OCI-LY1 (cell line): ENCODE measurements at regions not wholly inside any gene's neighbourhood (a gene's known extent, or its start where the extent isn't known, plus 50 kb on each side); places are given as distances from the start of the nearest gene placed in this dataset.

ENCODE experiments used
- H2AFZ ChIP-seq: fragments of 200-600 bp; sonication (generic), shearing (Covaris generic); 2 replicates; pipeline ENCODE4 v1.6.0; 2014; ENCODE audit warnings: antibody characterized with exemption, mild to moderate bottlenecking, low read length
- H3F3A ChIP-seq: fragments of 200-600 bp; sonication (generic), shearing (Covaris generic); 2 replicates; pipeline ENCODE4 v1.6.0; 2014; ENCODE audit warnings: mild to moderate bottlenecking, antibody characterized with exemption, low read length, moderate library complexity; ENCODE audit not compliant: insufficient read depth
- H3K27ac ChIP-seq: fragments of 200-600 bp; sonication (generic); 2 replicates; pipeline ENCODE4 v1.5.1; 2014; ENCODE audit warnings: low read length, mixed run types, mild to moderate bottlenecking, low read depth; ENCODE audit not compliant: poor library complexity, severe bottlenecking
- H3K27me3 ChIP-seq: fragments of 200-600 bp; sonication (generic); 2 replicates; pipeline ENCODE4 v1.6.0; 2014; ENCODE audit warnings: antibody characterized with exemption, mild to moderate bottlenecking, low read length, moderate library complexity; ENCODE audit not compliant: insufficient read depth
- H3K36me3 ChIP-seq: fragments of 200-600 bp; sonication (generic); 2 replicates; pipeline ENCODE4 v1.6.1; 2014; ENCODE audit warnings: mild to moderate bottlenecking, antibody characterized with exemption, low read length, moderate library complexity, mixed read lengths; ENCODE audit not compliant: insufficient read depth
- H3K4me1 ChIP-seq: fragments of 200-600 bp; sonication (generic); 2 replicates; pipeline ENCODE4 v1.5.1; 2014; ENCODE audit warnings: mild to moderate bottlenecking, low read length, moderate library complexity; ENCODE audit not compliant: insufficient read depth, severe bottlenecking
- H3K4me2 ChIP-seq: fragments of 200-600 bp; sonication (generic), shearing (Covaris generic); 2 replicates; pipeline ENCODE4 v1.6.1; 2014; ENCODE audit warnings: low read length
- H3K4me3 ChIP-seq: fragments of 200-600 bp; sonication (generic); 2 replicates; pipeline ENCODE4 v1.5.1; 2014; ENCODE audit warnings: low read length, low read depth, mild to moderate bottlenecking, mixed read lengths; ENCODE audit not compliant: poor library complexity, severe bottlenecking
- H3K79me2 ChIP-seq: fragments of 200-600 bp; shearing (Covaris generic); 2 replicates; pipeline ENCODE4 v1.6.1; 2016; ENCODE audit warnings: mixed run types, low read length, mixed read lengths; ENCODE audit not compliant: insufficient read depth
- H3K9ac ChIP-seq: fragments of 200-600 bp; sonication (generic), shearing (Covaris generic); 2 replicates; pipeline ENCODE4 v1.6.1; 2014; ENCODE audit warnings: mild to moderate bottlenecking, low read length, mixed read lengths
- H3K9me2 ChIP-seq: fragments of 200-600 bp; sonication (generic), shearing (Covaris generic); 2 replicates; pipeline ENCODE4 v1.6.1; 2014; ENCODE audit warnings: low read depth, mild to moderate bottlenecking, low read length, mixed read lengths
- H3K9me3 ChIP-seq: fragments of 200-600 bp; shearing (Covaris generic); 2 replicates; pipeline ENCODE4 v1.6.1; 2014; ENCODE audit warnings: low read length, mixed read lengths
- H4K20me1 ChIP-seq: fragments of 200-600 bp; sonication (generic), shearing (Covaris generic); 2 replicates; pipeline ENCODE4 v1.6.0; 2016; ENCODE audit warnings: mild to moderate bottlenecking, low read length; ENCODE audit not compliant: insufficient read depth
- EZH2 ChIP-seq: fragments of 200-600 bp; sonication (generic), shearing (Covaris generic); IDR thresholded peaks from 2 replicates; pipeline ENCODE4 v1.8.0; 2017; ENCODE audit warnings: borderline replicate concordance, mixed run types, mild to moderate bottlenecking, antibody characterized with exemption, low read length, moderate library complexity, mixed read lengths
- TF ChIP-seq, protein P1 (sequence below): fragments of 200-600 bp; sonication (generic), shearing (Covaris generic); IDR thresholded peaks from 2 replicates; pipeline ENCODE4 v1.5.1; 2017; ENCODE audit warnings: mild to moderate bottlenecking, antibody characterized with exemption, low read length, moderate library complexity, mixed read lengths

DNA sequence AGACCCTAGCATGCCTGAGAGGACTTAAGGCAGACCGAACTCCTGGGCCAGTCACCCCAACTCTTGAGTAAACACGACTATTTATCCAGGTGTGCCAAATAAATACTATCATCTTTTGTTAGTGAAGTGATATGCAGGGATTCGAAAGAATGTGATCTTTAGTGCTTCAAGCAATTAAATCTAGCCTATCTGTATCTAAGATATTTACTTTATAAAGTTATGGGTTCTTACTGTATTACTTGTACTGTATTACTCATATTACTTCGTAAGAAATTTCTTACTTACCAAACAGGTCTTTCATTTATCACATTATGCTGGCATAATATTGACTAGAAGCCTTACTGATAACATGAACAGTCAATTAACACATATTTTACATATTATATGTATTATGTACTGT is 211.6 kb upstream of the NECTIN3 start:
- Histone ChIP-seq H3K9me2 (no peaks in the 10 kb centered on the region), H3K9me3 (no peaks in the 10 kb centered on the region), H3K4me1 (no peaks in the 10 kb centered on the region), H3K79me2 (no peaks in the 10 kb centered on the region), H3K9ac (no peak overlapping the region), H3K4me2 (no peak overlapping the region), H3F3A (no peaks in the 10 kb centered on the region), H3K36me3 (no peaks in the 10 kb centered on the region), H4K20me1 (no peaks in the 10 kb centered on the region), H3K27me3 (no peaks in the 10 kb centered on the region), H3K4me3 (no peak overlapping the region), H2AFZ (no peak overlapping the region), H3K27ac (no peak overlapping the region)
- TF ChIP-seq, protein P1, sequence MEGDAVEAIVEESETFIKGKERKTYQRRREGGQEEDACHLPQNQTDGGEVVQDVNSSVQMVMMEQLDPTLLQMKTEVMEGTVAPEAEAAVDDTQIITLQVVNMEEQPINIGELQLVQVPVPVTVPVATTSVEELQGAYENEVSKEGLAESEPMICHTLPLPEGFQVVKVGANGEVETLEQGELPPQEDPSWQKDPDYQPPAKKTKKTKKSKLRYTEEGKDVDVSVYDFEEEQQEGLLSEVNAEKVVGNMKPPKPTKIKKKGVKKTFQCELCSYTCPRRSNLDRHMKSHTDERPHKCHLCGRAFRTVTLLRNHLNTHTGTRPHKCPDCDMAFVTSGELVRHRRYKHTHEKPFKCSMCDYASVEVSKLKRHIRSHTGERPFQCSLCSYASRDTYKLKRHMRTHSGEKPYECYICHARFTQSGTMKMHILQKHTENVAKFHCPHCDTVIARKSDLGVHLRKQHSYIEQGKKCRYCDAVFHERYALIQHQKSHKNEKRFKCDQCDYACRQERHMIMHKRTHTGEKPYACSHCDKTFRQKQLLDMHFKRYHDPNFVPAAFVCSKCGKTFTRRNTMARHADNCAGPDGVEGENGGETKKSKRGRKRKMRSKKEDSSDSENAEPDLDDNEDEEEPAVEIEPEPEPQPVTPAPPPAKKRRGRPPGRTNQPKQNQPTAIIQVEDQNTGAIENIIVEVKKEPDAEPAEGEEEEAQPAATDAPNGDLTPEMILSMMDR = no peak
- TF ChIP-seq EZH2 = no peak

DNA sequence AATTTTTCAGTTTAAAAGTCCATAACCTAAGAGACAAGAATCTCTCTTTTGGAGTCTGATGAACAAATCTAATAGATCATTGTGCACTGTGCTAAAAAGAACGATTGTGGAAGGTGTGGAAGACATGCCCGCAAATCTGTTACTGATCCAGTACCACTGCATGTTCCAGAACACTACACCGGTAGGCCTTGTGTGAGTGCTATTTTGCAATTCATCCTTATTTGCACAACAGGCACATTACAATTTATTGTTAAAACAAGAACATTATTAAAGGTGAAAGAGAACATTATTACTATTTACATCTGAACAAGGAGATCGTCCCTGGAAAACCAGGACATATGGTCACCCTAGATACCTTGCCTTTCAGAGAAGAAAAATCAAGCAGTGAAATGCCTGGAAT is 205.7 kb upstream of the NECTIN3 start:
- Histone ChIP-seq H3K9me2 (no peaks in the 10 kb centered on the region), H3K4me2 (no peak overlapping the region), H3K79me2 (no peaks in the 10 kb centered on the region), H3K36me3 (no peaks in the 10 kb centered on the region), H3K27ac (no peak overlapping the region), H3K4me1 (no peaks in the 10 kb centered on the region), H2AFZ (no peak overlapping the region), H3K27me3 (no peaks in the 10 kb centered on the region), H3K4me3 (no peak overlapping the region), H3K9me3 (no peaks in the 10 kb centered on the region), H3F3A (no peaks in the 10 kb centered on the region), H3K9ac (no peak overlapping the region), H4K20me1 (no peaks in the 10 kb centered on the region)
- TF ChIP-seq EZH2 = no peak
- TF ChIP-seq, protein P1 = no peak

DNA sequence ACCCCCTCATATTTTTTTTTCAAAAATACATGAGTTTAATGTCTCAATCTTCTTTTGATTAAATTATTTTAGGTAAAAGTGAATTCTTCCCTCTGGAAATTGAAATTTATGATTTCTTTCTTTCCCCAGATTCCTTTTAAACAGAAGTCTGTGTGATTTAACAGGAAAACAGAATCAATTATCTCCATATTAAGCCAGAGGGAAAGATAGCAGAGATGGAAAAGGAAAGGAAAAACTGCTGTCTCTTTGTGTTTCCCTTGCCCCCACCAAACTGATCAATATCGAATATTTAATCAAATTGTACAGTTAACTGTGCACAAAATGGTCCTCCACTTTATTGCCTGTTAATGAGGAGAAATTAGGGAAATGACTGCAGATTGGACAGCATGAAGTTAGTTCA is 203.5 kb upstream of the NECTIN3 start:
- Histone ChIP-seq H3K27me3 (no peaks in the 10 kb centered on the region), H3K9ac (no peak overlapping the region), H3K27ac (no peak overlapping the region), H3K9me2 (no peaks in the 10 kb centered on the region), H3K4me3 (no peak overlapping the region), H3K9me3 (no peaks in the 10 kb centered on the region), H3F3A (no peaks in the 10 kb centered on the region), H3K4me2 (no peak overlapping the region), H4K20me1 (no peaks in the 10 kb centered on the region), H2AFZ (no peak overlapping the region), H3K36me3 (no peaks in the 10 kb centered on the region), H3K4me1 (no peaks in the 10 kb centered on the region), H3K79me2 (no peaks in the 10 kb centered on the region)
- no peak for TF ChIP-seq EZH2
- TF ChIP-seq, protein P1 = no peak
